ENCODE measurements at regions not wholly inside any gene's neighbourhood (a gene's known extent, or its start where the extent isn't known, plus 50 kb on each side); places are given as distances from the start of the nearest gene placed in this dataset.
A peak's percentile ranks its signal among the peaks of the same experiment; 100 is the strongest.

DNA sequence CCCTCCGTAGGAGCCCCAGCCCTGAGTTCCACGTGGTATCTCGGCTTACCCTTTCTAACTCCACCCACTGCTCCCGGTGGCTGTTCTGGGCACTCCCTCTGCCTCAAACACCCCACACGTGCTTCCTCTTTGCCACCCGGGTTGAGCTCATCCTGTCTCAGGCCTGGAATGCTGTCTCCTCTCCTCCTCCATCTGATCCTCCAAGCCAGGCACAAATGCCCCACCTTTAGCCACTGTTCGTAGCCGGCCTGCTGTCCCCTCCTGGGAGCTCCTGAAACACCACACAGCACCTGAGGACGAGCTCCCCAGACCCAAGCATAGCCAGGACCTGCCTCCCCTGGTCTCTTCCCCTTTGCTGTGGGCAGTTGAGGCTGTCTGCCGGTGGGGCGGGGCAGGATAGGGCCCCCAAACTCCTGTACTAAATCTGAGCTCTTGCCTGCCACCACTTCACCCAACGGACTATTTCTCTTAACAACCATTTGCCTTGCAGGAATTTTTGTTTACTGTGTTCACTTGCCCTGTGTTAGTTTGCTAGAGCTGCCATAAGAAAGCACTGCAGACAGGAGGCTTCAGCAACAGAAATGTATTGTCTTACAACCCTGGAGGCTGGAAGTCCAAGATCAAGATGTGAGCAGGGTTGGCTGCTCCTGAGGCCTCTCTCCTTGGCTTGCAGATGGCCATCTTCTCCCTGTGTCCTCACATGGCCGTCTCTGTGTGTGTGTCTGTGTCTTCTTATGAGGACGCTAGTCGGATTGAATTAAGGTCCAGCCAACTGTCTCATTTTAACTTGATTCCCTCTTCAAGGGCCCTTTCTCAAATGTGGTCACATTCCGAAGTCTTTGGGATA is 58.3 kb upstream of the SHH start:
- DNase-seq (no peak), FAIRE-seq (no peak)
- Histone ChIP-seq H3K4me3 (ENCODE audit: low read length in 3 of 3) (no peak overlapping the region), H3K9ac (ENCODE audit: low read length in 3 of 3) (no peak overlapping the region), H3K27me3 (ENCODE audit: control insufficient read depth, insufficient read depth, low read length) (no peaks in the 10 kb centered on the region), H3K36me3 (ENCODE audit: control insufficient read depth in 2 of 3, insufficient read depth in 3 of 3, low read length in 3 of 3) (no peaks in the 10 kb centered on the region), H3K4me1 (ENCODE audit: control insufficient read depth in 2 of 3, insufficient read depth in 2 of 3, low read depth in 1 of 3, low read length in 3 of 3) (no peaks in the 10 kb centered on the region), H3K27ac (ENCODE audit: low read depth in 2 of 2, low read length in 2 of 2) (no peak overlapping the region), H3K9me3 (ENCODE audit: control insufficient read depth in 2 of 3, insufficient read depth in 1 of 3, low read length in 3 of 3) (no peaks in the 10 kb centered on the region)
- TF ChIP-seq, protein P1, sequence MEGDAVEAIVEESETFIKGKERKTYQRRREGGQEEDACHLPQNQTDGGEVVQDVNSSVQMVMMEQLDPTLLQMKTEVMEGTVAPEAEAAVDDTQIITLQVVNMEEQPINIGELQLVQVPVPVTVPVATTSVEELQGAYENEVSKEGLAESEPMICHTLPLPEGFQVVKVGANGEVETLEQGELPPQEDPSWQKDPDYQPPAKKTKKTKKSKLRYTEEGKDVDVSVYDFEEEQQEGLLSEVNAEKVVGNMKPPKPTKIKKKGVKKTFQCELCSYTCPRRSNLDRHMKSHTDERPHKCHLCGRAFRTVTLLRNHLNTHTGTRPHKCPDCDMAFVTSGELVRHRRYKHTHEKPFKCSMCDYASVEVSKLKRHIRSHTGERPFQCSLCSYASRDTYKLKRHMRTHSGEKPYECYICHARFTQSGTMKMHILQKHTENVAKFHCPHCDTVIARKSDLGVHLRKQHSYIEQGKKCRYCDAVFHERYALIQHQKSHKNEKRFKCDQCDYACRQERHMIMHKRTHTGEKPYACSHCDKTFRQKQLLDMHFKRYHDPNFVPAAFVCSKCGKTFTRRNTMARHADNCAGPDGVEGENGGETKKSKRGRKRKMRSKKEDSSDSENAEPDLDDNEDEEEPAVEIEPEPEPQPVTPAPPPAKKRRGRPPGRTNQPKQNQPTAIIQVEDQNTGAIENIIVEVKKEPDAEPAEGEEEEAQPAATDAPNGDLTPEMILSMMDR (IDR thresholded peaks at IDR 0.05; ENCODE audit: borderline replicate concordance, extremely low read depth, insufficient read depth), result no peak
- intact Hi-C loops (cut with DNase I), result no loop called here

DNA sequence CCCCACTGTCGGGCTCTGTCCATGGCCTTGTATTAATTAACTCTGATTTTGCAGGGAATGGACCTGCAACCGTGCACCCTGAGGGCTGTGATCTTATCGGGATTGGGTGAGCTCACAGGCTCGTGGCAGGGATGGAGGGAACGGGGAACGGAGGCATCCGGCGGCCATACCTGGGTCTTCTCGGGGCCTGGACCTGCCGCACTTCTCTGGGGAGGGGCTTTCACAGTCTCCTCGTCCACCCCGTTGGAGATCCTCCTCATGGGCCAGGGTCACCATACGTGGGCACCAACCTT is 57.5 kb upstream of the SHH start:
- FAIRE-seq (no peak), DNase-seq (peak in 4 of 5 donors; percentile 34 to 51 (median 46))
- Histone ChIP-seq H3K4me1 (ENCODE audit: control insufficient read depth in 2 of 3, insufficient read depth in 2 of 3, low read depth in 1 of 3, low read length in 3 of 3) (no peaks in the 10 kb centered on the region), H3K9ac (ENCODE audit: low read length in 3 of 3) (no peak overlapping the region), H3K27me3 (ENCODE audit: control insufficient read depth, insufficient read depth, low read length) (no peaks in the 10 kb centered on the region), H3K36me3 (ENCODE audit: control insufficient read depth in 2 of 3, insufficient read depth in 3 of 3, low read length in 3 of 3) (no peaks in the 10 kb centered on the region), H3K9me3 (ENCODE audit: control insufficient read depth in 2 of 3, insufficient read depth in 1 of 3, low read length in 3 of 3) (no peaks in the 10 kb centered on the region), H3K27ac (ENCODE audit: low read depth in 2 of 2, low read length in 2 of 2) (no peak overlapping the region), H3K4me3 (ENCODE audit: low read length in 3 of 3) (no peak overlapping the region)
- intact Hi-C loops (cut with DNase I), result no loop called here
- TF ChIP-seq, protein P1 (IDR thresholded peaks at IDR 0.05; ENCODE audit: borderline replicate concordance, extremely low read depth, insufficient read depth), result no peak

- TF ChIP-seq, protein P1 (IDR thresholded peaks at IDR 0.05; ENCODE audit: borderline replicate concordance, extremely low read depth, insufficient read depth), result no peak
- intact Hi-C loops (cut with DNase I), result no loop called here
- Histone ChIP-seq H3K27me3 (ENCODE audit: control insufficient read depth, insufficient read depth, low read length) (no peaks in the 10 kb centered on the region), H3K36me3 (ENCODE audit: control insufficient read depth in 2 of 3, insufficient read depth in 3 of 3, low read length in 3 of 3) (no peaks in the 10 kb centered on the region), H3K27ac (ENCODE audit: low read depth in 2 of 2, low read length in 2 of 2) (no peak overlapping the region), H3K4me3 (ENCODE audit: low read length in 3 of 3) (no peak overlapping the region), H3K9ac (ENCODE audit: low read length in 3 of 3) (no peak overlapping the region), H3K4me1 (ENCODE audit: control insufficient read depth in 2 of 3, insufficient read depth in 2 of 3, low read depth in 1 of 3, low read length in 3 of 3) (no peaks in the 10 kb centered on the region), H3K9me3 (ENCODE audit: control insufficient read depth in 2 of 3, insufficient read depth in 1 of 3, low read length in 3 of 3) (no peaks in the 10 kb centered on the region)
- FAIRE-seq, result no peak
- DNase-seq, result peak in 2 of 5 donors; percentile 5 to 20
These were observed 56.9 kb upstream of the SHH start for GRCh38 chr7:155868955-155869783.

Measured in kidney (tissue), 13 donors.